Uterus (tissue), 2 donors: ENCODE measurements at regions not wholly inside any gene's neighbourhood (a gene's known extent, or its start where the extent isn't known, plus 50 kb on each side); places are given as distances from the start of the nearest gene placed in this dataset.

Experiments
- POLR2A ChIP-seq, 2 donors: fragments of 450-650 bp; IDR thresholded peaks; one replicate each; pipeline ENCODE4 v1.6.1; 2016; ENCODE audit warnings: antibody characterized with exemption in 2 of 2, mild to moderate bottlenecking in 1 of 2, moderate library complexity in 1 of 2
- TF ChIP-seq, protein P1 (sequence below), 4 experiments: fragments of 200-600 bp in 2 of 4; fragments of 450-650 bp in 2 of 4; sonication (generic) in 2 of 4; IDR thresholded peaks; one replicate each; pipeline ENCODE4 v1.5.1; 2016 to 2019; ENCODE audit warnings: antibody characterized with exemption in 4 of 4, mild to moderate bottlenecking in 2 of 4, moderate library complexity in 1 of 4

GRCh38 chr6:141212296-141212695 is 920.4 kb upstream of the GJE1 start:
- TF ChIP-seq, protein P1, sequence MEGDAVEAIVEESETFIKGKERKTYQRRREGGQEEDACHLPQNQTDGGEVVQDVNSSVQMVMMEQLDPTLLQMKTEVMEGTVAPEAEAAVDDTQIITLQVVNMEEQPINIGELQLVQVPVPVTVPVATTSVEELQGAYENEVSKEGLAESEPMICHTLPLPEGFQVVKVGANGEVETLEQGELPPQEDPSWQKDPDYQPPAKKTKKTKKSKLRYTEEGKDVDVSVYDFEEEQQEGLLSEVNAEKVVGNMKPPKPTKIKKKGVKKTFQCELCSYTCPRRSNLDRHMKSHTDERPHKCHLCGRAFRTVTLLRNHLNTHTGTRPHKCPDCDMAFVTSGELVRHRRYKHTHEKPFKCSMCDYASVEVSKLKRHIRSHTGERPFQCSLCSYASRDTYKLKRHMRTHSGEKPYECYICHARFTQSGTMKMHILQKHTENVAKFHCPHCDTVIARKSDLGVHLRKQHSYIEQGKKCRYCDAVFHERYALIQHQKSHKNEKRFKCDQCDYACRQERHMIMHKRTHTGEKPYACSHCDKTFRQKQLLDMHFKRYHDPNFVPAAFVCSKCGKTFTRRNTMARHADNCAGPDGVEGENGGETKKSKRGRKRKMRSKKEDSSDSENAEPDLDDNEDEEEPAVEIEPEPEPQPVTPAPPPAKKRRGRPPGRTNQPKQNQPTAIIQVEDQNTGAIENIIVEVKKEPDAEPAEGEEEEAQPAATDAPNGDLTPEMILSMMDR (IDR thresholded peaks at IDR 0.05) = no peak
- TF ChIP-seq POLR2A (IDR thresholded peaks at IDR 0.05) = no peak
